Adrenal gland (tissue), 9 donors: ENCODE measurements at regions not wholly inside any gene's neighbourhood (a gene's known extent, or its start where the extent isn't known, plus 50 kb on each side); places are given as distances from the start of the nearest gene placed in this dataset.

Source experiments
- DNase-seq, 7 donors: peaks; one replicate each; pipeline ENCODE4 v3.0.0-alpha.2; 2019 to 2020
- H3K27ac ChIP-seq, 5 donors: fragments of 200-600 bp; sonication (generic) in 4 of 5; 1 replicate in 3 of 5; 2 replicates in 2 of 5; pipeline versions ENCODE4 v1.5.1 to v1.8.0; 2016 to 2020; ENCODE audit warnings: mild to moderate bottlenecking in 1 of 5
- H3K27me3 ChIP-seq: fragments of 200-600 bp; 2 replicates; pipeline ENCODE4 v1.8.0; 2021
- H3K36me3 ChIP-seq, 2 donors: fragments of 200-600 bp; replicated peaks in 1 of 2; 1 replicate in 1 of 2; 2 replicates in 1 of 2; pipeline versions ENCODE4 v1.5.1 to v1.8.0; 2018 to 2022
- H3K4me1 ChIP-seq, 2 donors: fragments of 200-600 bp; replicated peaks in 1 of 2; 1 replicate in 1 of 2; 2 replicates in 1 of 2; pipeline versions ENCODE4 v1.5.1 to v1.8.0; 2018 to 2021
- H3K4me3 ChIP-seq, 4 donors: fragments of 200-600 bp; sonication (generic) in 3 of 4; one replicate each; pipeline ENCODE4 v1.5.1; 2016 to 2018
- H3K9me3 ChIP-seq, 3 donors: fragments of 200-600 bp; sonication (generic) in 1 of 3; replicated peaks in 1 of 3; 1 replicate in 2 of 3; 2 replicates in 1 of 3; pipeline versions ENCODE4 v1.5.1 to v1.8.0; 2016 to 2021
- POLR2A ChIP-seq, 2 donors: fragments of 450-650 bp; IDR thresholded peaks; one replicate each; pipeline ENCODE4 v1.6.1; 2017; ENCODE audit warnings: antibody characterized with exemption in 2 of 2, mild to moderate bottlenecking in 2 of 2, moderate library complexity in 1 of 2
- WGBS, 4 donors: extraction: QIAGEN DNeasy Blood & Tissue Kit in 2 of 4; methylation state at CpG; one replicate each; pipeline versions ENCODE4 v1.1.5 to v1.1.7; 2013 to 2017; 5-methylcytosine and 5-hydroxymethylcytosine counted together
- intact Hi-C, 2 donors: fragments of 100-400 bp; cut with DNase I; formaldehyde crosslinking; loops; one replicate each; pipeline versions ENCODE4 v1.14.1 to v1.15.0; 2022 to 2023
- TF ChIP-seq, protein P1 (sequence below), 6 experiments: fragments of 450-650 bp in 4 of 6; fragments of 200-600 bp in 2 of 6; sonication (generic) in 1 of 6; IDR thresholded peaks; 1 replicate in 5 of 6; 2 replicates in 1 of 6; pipeline versions ENCODE4 v1.5.1 to v1.8.0; 2016 to 2021; ENCODE audit warnings: antibody characterized with exemption in 6 of 6, mild to moderate bottlenecking in 2 of 6, moderate library complexity in 1 of 6
- donor health status: healthy with polysubstance abuse.
- donor health status: Bipolar disorder and iron deficiency.
- donor health status: DM: yes; HTN: yes; CAD: no.
- donor health status: DM: no; HTN: no; CAD: no.
- donor health status: DM: no; HTN: no; CAD: no.

DNA sequence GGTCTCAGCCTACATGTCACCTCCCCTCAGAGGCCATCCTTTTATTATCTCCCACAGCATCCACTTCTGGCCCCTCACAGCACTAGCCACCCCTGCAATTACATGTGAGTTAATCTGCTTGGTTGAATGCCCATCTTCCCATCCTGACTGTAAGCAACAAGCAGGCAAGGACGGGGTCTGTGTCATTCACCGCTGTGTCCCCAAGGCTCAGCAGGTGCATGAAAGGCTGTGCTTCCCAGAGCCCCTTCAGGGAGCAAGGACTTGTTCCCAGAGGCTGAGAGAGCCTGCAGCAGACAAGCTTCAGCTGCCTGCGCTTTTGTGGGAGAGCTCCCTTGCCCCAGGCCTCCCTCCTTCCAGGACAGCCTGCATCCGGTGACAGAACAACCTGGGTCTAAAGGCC is 172.7 kb upstream of the GSC start:
- Histone ChIP-seq H3K4me3 (no peak overlapping the region), H3K27me3 (no peaks in the 10 kb centered on the region), H3K36me3 (no peaks in the 10 kb centered on the region), H3K4me1 (no peaks in the 10 kb centered on the region), H3K27ac (no peak overlapping the region), H3K9me3 (no peaks in the 10 kb centered on the region)
- intact Hi-C loops = no loop called here
- TF ChIP-seq, protein P1, sequence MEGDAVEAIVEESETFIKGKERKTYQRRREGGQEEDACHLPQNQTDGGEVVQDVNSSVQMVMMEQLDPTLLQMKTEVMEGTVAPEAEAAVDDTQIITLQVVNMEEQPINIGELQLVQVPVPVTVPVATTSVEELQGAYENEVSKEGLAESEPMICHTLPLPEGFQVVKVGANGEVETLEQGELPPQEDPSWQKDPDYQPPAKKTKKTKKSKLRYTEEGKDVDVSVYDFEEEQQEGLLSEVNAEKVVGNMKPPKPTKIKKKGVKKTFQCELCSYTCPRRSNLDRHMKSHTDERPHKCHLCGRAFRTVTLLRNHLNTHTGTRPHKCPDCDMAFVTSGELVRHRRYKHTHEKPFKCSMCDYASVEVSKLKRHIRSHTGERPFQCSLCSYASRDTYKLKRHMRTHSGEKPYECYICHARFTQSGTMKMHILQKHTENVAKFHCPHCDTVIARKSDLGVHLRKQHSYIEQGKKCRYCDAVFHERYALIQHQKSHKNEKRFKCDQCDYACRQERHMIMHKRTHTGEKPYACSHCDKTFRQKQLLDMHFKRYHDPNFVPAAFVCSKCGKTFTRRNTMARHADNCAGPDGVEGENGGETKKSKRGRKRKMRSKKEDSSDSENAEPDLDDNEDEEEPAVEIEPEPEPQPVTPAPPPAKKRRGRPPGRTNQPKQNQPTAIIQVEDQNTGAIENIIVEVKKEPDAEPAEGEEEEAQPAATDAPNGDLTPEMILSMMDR (IDR thresholded peaks at IDR 0.05) = no peak
- no peak for TF ChIP-seq POLR2A (IDR thresholded peaks at IDR 0.05)
- 82 to 100% (median 90%) methylated on average over 2 to 4 of the region's 4 CpGs for WGBS, 4 donors
- DNase-seq = no peak

DNA sequence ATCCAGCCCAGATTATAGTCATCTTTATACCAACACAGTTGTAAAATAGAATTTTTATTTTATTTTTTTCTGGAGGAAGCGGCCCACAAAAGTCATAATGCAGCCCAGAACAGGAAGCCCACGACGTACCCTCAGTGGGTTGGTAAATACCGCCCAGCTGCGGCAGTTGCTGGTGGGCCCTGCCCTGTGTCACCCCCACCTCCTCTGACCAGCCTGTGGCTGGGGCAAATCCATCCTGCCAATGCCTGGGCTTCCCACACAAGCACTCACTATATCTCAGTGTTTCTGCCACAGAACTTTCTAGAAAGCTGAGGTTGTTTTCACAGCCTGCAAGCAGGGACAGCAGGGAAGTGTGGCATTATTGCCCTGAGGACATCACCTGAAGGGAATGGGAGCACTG is 171.4 kb upstream of the GSC start:
- intact Hi-C loops = no loop called here
- H3K27ac ChIP-seq = no peak overlapping the region
- H3K27me3 ChIP-seq = no peaks in the 10 kb centered on the region
- H3K4me3 ChIP-seq = no peak overlapping the region
- 92 to 95% (median 93%) methylated on average over 5 of the region's 5 CpGs for WGBS, 4 donors
- H3K9me3 ChIP-seq = no peaks in the 10 kb centered on the region
- peaks cover 7 to 11% of the 10 kb centered on the region in 2 donors for H3K4me1 ChIP-seq
- no peak for TF ChIP-seq POLR2A (IDR thresholded peaks at IDR 0.05)
- TF ChIP-seq, protein P1 (IDR thresholded peaks at IDR 0.05) = no peak
- DNase-seq = no peak
- H3K36me3 ChIP-seq = no peaks in the 10 kb centered on the region

GRCh38 chr14:94940263-94940993 is 170.5 kb upstream of the GSC start:
- Histone ChIP-seq H3K4me1 (peaks cover 7 to 13% of the 10 kb centered on the region in 2 donors), H3K4me3 (no peak overlapping the region), H3K36me3 (no peaks in the 10 kb centered on the region), H3K27ac (no peak overlapping the region), H3K9me3 (no peaks in the 10 kb centered on the region), H3K27me3 (no peaks in the 10 kb centered on the region)
- DNase-seq = no peak
- intact Hi-C loops = no loop called here
- TF ChIP-seq POLR2A (IDR thresholded peaks at IDR 0.05) = no peak
- TF ChIP-seq, protein P1 (IDR thresholded peaks at IDR 0.05) = no peak
- WGBS, 4 donors = 79 to 91% (median 90%) methylated on average over 9 to 11 of the region's 11 CpGs

DNA sequence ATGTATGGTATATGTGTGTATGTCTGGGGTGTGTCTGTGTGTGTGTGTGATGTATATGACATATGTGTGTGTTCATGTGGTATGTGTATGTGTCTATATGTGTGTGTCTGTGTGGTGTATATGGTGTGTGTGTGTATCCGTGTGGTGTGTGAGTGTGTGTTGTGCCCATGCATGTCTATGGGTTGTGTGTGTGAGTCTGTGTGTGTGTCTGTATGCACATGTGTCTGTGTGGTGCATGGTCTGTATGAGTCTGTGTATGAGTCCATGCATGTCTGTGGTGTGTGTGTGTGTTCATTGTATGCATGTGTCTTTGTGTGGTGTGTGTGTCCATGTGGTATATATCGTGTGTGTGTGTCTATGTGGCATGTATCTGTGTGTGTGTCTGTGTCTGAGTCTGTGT is 168.1 kb upstream of the GSC start:
- WGBS, 4 donors = 76 to 100% (median 95%) methylated on average over 2 of the region's 2 CpGs
- H3K4me1 ChIP-seq = peaks cover 11 to 17% of the 10 kb centered on the region in 2 donors
- H3K27me3 ChIP-seq = no peaks in the 10 kb centered on the region
- no peak overlapping the region for H3K4me3 ChIP-seq
- H3K27ac ChIP-seq = no peak overlapping the region
- no peaks in the 10 kb centered on the region for H3K9me3 ChIP-seq
- no peak for DNase-seq
- no peak for TF ChIP-seq POLR2A (IDR thresholded peaks at IDR 0.05)
- TF ChIP-seq, protein P1 (IDR thresholded peaks at IDR 0.05) = no peak
- no peaks in the 10 kb centered on the region for H3K36me3 ChIP-seq
- intact Hi-C loops = no loop called here
